PC-9 (cell line): ENCODE measurements at regions not wholly inside any gene's neighbourhood (a gene's known extent, or its start where the extent isn't known, plus 50 kb on each side); places are given as distances from the start of the nearest gene placed in this dataset.

Experiments
- EZH2 ChIP-seq: fragments of 200-600 bp; sonication (generic); IDR thresholded peaks from 2 replicates; pipeline ENCODE4 v1.8.0; 2017; ENCODE audit warnings: antibody characterized with exemption, low read depth
- TF ChIP-seq, protein P1 (sequence below): fragments of 200-600 bp; sonication (generic); conservative IDR thresholded peaks from 2 replicates; pipeline ENCODE4 v1.6.1; 2017; ENCODE audit warnings: mixed run types, antibody characterized with exemption, mild to moderate bottlenecking, moderate library complexity

DNA sequence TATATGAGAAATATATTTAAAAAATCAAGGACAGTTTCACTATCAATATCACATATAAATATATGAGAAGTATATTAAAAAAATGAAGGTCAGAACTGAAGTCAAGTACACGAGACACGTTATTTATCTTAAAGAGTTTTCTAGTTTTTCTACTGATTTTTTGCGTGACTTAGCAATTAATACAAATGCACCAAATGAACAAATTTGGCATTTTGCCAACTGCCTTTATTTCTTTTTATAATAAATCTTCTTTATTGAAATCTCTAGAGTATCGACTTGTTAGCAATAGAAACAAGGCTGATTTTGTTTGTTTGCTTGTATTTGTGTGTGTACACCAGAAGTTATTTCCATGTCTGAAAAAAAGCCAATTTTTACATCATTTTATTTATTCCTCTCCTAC, 1684.7 kb upstream of the RAG2 start:
- TF ChIP-seq, protein P1, sequence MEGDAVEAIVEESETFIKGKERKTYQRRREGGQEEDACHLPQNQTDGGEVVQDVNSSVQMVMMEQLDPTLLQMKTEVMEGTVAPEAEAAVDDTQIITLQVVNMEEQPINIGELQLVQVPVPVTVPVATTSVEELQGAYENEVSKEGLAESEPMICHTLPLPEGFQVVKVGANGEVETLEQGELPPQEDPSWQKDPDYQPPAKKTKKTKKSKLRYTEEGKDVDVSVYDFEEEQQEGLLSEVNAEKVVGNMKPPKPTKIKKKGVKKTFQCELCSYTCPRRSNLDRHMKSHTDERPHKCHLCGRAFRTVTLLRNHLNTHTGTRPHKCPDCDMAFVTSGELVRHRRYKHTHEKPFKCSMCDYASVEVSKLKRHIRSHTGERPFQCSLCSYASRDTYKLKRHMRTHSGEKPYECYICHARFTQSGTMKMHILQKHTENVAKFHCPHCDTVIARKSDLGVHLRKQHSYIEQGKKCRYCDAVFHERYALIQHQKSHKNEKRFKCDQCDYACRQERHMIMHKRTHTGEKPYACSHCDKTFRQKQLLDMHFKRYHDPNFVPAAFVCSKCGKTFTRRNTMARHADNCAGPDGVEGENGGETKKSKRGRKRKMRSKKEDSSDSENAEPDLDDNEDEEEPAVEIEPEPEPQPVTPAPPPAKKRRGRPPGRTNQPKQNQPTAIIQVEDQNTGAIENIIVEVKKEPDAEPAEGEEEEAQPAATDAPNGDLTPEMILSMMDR = no peak
- no peak for TF ChIP-seq EZH2
